AG04450 (cell line): ENCODE measurements at regions not wholly inside any gene's neighbourhood (a gene's known extent, or its start where the extent isn't known, plus 50 kb on each side); places are given as distances from the start of the nearest gene placed in this dataset.

ENCODE experiments used
- CTCF ChIA-PET: fragments of 300-600, 350-600 bp; formaldehyde crosslinking; extraction: SDS; loops from one replicate; lab custom pipeline; 2022; ENCODE audit warnings: antibody characterized with exemption, inconsistent platforms; lab: Charles Lee
- POLR2A ChIA-PET: fragments of 350-600 bp; formaldehyde crosslinking; extraction: SDS; loops from one replicate; lab custom pipeline; 2021; ENCODE audit warnings: antibody characterized with exemption, inconsistent platforms; lab: Yijun Ruan, JAX
- DNase-seq: peaks from one replicate; pipeline ENCODE4 v3.0.0-alpha.2; 2011; ENCODE audit warnings: low read depth, low spot score
- H3K27ac ChIP-seq: one replicate; pipeline ENCODE4 v1.5.1; 2012; ENCODE audit warnings: low read depth, low read length, control low read depth
- H3K27me3 ChIP-seq: one replicate; pipeline ENCODE4 v1.6.0; 2012; ENCODE audit warnings: low read length; ENCODE audit not compliant: control insufficient read depth, insufficient read depth
- H3K4me3 ChIP-seq: 2 replicates; pipeline ENCODE4 v1.5.1; 2011; ENCODE audit warnings: mild to moderate bottlenecking, low read depth, low read length, control low read depth
- H3K9me3 ChIP-seq: 2 replicates; pipeline ENCODE4 v1.5.1; 2012; ENCODE audit warnings: low read length; ENCODE audit not compliant: control insufficient read depth, insufficient read depth
- TF ChIP-seq, protein P1 (sequence below): IDR thresholded peaks from 2 replicates; pipeline ENCODE4 v1.5.1; 2011; ENCODE audit warnings: low read depth, low read length, control low read depth, inconsistent platforms

DNA sequence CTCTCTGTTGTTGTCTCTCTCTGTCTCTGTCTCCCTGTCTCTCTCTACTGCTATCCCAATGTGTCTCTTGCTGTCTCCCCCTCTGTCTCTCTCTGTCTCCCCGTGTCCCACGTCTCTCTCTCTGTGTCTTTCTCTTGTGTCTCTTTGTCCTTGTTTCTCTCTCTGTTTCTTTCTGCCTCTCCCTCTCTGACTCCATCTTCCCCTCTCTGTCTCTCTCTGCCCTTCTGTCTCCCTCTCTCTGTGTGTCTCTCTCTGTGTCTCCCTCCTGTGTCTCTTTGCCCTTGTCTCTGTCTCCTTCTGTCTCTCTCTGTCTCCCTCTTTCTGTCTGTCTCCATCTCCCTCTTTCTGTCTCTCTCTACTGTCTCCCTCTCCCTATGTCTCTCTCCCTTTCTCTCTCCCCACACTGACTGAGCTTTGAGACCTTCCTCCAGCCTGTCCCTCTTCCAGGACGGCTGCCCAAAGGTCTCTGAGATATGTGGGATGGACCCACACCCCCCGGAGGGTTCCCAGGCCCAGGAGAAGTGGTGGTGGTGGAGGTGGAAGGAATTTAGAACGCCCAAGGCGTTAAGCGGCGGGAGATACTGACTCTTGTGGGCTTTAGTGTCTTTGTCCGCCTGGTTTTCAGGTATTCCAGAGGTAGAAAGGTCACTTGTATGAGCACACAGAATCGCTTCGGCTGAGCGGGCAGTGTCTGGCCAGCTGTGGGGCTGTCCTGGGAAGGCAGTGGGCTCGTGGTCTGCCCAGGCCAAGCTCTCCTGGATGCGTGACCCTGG is 65.5 kb upstream of the CCND1 start:
- DNase-seq = no peak
- ChIA-PET CTCF (no interaction called here), POLR2A (interaction anchor here (0.5 kb wide), 1 partner anchor 268 kb away, joined by 3 read pairs; no protein-coding TSS in a partner anchor)
- H3K4me3 ChIP-seq = no peak overlapping the region
- H3K9me3 ChIP-seq = no peaks in the 10 kb centered on the region
- H3K27ac ChIP-seq = no peak overlapping the region
- peaks cover 11% of the 10 kb centered on the region for H3K27me3 ChIP-seq
- TF ChIP-seq, protein P1, sequence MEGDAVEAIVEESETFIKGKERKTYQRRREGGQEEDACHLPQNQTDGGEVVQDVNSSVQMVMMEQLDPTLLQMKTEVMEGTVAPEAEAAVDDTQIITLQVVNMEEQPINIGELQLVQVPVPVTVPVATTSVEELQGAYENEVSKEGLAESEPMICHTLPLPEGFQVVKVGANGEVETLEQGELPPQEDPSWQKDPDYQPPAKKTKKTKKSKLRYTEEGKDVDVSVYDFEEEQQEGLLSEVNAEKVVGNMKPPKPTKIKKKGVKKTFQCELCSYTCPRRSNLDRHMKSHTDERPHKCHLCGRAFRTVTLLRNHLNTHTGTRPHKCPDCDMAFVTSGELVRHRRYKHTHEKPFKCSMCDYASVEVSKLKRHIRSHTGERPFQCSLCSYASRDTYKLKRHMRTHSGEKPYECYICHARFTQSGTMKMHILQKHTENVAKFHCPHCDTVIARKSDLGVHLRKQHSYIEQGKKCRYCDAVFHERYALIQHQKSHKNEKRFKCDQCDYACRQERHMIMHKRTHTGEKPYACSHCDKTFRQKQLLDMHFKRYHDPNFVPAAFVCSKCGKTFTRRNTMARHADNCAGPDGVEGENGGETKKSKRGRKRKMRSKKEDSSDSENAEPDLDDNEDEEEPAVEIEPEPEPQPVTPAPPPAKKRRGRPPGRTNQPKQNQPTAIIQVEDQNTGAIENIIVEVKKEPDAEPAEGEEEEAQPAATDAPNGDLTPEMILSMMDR = no peak

DNA sequence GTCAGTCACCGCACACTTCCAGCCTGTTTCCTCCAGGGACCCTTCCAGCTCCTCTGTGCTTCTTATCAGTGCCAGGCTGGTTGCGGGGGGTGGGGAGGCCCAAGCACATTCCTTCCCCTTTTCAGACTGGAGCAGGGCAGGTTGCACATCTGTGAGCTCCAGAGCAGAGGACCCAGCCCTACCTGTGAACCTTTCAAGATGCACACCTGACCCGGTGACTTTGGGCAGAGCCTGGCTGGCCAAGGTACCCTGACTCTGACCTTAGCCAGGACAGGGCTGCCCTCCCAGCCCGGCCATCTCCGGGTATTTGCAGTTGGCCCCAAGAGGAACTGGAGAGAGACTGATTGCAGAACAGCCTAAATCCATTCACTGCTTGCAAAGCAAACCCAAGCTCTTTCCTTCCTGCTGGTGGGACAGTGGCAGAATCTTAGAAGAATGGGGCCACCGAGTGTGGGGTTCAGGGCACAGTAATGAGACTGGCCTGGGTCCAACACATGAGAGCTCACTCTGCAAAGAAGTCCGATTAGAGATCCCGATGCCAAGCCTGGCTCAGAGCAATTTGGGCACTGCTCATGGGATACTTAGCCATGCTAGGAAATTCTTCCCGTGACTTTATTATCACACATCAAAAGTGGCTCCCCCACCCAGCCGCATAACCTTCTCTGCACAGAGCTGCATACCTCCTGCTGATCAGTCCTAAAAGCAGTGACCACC is 64.7 kb upstream of the CCND1 start:
- TF ChIP-seq, protein P1 = no peak
- Histone ChIP-seq H3K4me3 (no peak overlapping the region), H3K27ac (no peak overlapping the region), H3K27me3 (peaks cover 10% of the 10 kb centered on the region), H3K9me3 (no peaks in the 10 kb centered on the region)
- ChIA-PET POLR2A (no interaction called here), CTCF (interaction anchor here (1.1 kb wide), 1 partner anchor 14 kb away, joined by 3 read pairs; no protein-coding TSS in a partner anchor)
- no peak for DNase-seq

DNA sequence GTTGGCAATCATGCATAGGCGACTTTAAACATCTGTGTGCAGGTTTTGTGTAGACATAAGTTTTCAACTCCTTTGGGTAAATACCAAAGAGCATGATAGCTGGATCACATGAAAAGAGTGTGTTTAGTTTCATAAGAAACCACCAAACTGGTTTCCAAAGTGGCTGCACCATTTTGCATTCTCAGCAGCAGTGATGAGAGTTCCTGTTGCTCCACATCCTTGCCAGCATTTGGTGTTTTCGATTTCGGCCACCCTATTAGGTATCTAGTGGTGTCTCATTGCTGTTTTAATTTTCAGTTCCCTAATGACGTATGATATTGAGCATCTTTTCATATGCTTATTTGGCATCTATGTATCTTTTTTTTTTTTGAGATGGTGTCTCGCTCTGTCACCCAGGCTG is 62.8 kb upstream of the CCND1 start:
- H3K27ac ChIP-seq = no peak overlapping the region
- no peak overlapping the region for H3K4me3 ChIP-seq
- H3K27me3 ChIP-seq = peaks cover 10% of the 10 kb centered on the region
- H3K9me3 ChIP-seq = no peaks in the 10 kb centered on the region
- DNase-seq = no peak
- ChIA-PET CTCF (no interaction called here), POLR2A (no interaction called here)
- TF ChIP-seq, protein P1 = no peak

DNA sequence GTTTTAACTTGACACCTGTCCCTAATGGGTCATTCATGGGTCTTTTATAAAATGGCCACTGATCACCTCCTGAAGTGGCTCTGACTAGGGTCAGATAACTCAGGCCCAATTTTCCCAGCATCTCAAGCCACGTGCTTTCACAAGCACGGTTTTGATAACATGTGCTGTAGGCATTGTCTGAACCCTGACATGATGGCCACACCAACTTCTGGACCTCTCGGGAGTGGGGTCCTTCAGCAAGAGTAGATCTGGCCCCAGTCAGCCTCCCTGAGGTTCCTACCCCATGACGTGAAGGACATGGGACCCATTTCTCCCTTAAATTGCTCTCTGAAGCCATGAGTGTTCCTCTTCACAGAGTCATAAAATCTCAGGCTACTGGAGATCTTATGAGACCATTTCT is 60.4 kb upstream of the CCND1 start:
- Histone ChIP-seq H3K27ac (no peak overlapping the region), H3K4me3 (no peak overlapping the region), H3K9me3 (peaks cover 3% of the 10 kb centered on the region; the same call in 1 of the 2 replicates), H3K27me3 (peaks cover 10% of the 10 kb centered on the region)
- CTCF ChIA-PET = no interaction called here
- POLR2A ChIA-PET = no interaction called here
- DNase-seq = no peak
- TF ChIP-seq, protein P1 = no peak
